GM19351 (cell line): ENCODE measurements at regions not wholly inside any gene's neighbourhood (a gene's known extent, or its start where the extent isn't known, plus 50 kb on each side); places are given as distances from the start of the nearest gene placed in this dataset.
"Not testable (repeated sequence)": the region's sequence is repeated elsewhere in the genome, so short reads cannot be mapped to it uniquely, and the experiment has no call there.

ENCODE experiments used
- ATAC-seq: cut with Tn5 transposase; IDR thresholded peaks from one replicate; pipeline ENCODE4 v1.9.1; 2021; ENCODE audit warnings: mild to moderate bottlenecking, moderate library complexity; ENCODE audit not compliant: unreplicated experiment

DNA sequence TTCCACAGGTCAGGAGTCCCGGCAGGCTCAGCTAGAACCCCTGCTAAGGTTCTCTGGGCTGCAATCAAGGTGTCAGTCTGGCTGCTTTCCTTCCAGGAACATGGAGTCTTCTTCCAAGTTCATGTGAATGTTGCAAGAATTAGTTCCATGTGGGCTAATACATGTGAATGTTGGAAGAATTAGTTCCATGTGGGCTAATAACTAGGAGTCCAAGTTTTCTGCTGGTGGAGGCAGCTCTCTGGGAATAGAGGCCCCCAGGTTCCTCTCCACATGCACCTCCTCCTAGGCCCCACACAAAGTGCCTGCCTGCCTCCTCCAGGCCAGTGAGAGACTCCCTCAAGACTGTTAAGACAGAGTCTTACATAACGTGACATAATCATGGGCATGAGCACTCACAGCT is 140.8 kb upstream of the SLC35G4 start:
- ATAC-seq = no peak

DNA sequence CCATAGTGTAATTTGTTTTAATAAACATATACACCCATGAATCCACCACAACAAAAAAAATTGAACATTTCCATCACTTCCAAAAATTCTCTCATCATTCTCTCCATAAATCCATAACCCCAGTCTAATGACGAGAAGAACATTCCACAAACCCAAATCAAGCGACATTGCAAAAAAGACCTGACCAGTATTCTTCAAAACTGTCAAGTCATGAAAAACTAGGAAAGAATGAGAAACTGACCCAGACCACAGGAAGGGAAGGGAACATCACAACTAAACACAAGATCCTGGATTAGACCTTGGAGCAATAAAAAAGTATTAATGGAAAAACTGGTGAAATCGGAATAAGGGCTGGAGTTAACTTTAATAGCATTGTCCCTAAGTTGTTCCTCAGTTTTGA is 141.3 kb upstream of the SLC35G4 start:
- ATAC-seq = no peak

DNA sequence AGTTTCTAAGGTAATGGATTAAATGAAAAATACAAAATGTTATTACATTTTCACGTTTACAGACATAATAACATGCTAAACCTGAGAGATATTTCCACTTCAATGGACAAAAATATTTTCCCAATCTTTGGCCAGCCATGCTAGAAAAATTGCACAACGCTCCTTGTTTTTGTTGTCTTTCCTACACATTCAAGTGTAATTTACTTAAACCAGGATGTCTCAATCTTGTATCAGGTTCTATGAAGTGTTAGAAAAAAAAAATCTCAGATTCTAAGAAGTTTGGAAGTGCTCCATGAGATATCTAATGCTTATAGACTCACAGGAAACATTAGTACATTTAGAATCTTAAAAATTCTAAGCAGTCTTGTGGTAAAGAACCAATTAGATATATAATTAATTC is 141.8 kb upstream of the SLC35G4 start:
- no peak for ATAC-seq

DNA sequence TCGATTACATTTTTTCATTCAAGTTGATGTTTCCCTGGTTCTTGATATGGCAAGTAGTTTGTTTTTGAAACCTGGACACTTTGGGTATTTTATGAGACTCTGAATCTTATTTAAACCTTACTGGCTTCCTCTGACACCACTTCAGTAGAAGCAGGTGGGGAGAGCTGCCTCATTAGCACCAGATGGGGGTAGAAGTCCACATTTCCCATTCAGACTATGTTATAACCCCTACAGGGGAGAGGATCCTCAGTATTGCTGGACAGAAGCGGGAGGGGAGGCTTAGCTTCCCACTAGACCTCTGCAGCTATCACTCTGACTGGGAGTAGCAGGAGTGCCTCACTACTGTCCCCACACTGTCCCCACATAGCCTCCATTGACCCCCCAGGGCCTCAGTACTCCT is 145.3 kb upstream of the SLC35G4 start:
- ATAC-seq = no peak

DNA sequence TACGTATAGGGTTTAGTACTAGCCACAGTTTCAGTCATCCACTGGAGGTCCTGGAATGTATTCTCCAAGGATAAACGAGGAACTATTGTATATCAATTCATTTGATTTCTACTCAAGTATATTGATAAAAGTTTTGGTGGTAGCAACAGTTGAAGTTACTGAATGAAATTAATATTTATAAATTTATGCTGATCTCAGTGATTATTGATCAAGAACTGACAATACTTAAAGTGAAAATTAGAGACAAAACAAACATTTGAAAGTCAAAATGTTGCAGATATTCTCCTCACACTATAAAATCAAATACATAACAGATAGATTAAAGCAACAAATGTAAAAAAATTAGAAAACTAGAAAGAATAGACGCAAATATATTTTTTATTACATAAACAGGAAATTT is 150.9 kb upstream of the SLC35G4 start:
- no peak for ATAC-seq

DNA sequence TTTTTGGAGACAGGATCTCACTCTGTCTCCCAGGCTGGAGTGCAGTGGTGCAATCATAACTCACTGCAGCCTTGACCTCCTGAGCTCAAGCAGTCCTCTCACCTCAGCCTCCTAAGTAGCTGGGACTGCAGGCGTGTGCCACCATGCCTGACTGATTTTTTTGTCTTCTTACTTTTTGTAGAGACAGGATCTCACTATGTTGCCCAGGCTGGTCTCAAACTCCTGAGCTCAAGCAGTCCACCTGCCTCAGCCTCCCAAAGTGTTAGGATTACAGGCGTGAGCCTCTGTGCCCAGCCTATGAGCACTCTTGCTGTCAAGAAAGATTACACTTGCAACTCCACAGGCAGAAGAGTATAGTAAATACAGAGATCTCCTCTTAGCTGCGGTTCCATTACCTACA is 151.5 kb upstream of the SLC35G4 start:
- ATAC-seq = not testable (repeated sequence)

DNA sequence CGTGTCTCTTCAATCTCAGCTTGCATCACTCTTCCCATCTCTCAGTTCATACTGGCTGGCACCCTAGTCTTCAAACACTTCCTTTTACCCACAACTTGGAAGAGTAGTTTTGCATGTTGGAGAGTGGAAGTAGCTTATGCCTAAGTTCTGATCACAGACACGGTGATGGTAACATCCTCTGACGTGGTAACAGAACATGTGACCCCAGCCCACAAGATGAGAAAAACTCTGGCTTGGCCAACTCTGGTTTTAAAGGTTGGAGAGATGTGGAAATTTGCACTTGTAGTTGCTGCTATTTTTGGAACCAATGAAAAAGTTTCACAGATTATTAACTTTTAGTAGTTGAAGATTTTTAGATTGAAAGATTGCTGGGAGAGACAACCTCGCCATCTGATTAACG is 155.4 kb upstream of the SLC35G4 start:
- no peak for ATAC-seq

DNA sequence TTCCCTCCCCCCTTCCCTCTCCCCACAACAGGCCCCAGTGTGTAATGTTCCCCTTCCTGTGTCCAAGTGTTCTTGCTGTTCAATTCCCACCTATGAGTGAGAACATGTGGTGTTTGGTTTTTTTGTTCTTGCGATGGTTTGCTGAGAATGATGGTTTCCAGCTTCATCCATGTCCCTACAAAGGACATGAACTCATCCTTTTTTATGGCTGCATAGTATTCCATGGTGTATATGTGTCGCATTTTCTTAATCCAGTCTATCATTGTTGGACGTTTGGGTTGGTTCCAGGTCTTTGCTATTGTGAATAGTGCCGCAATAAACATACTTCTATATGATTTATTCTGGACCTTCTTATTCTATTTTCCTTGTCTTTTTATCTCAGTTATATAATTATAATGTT is 165.2 kb upstream of the SLC35G4 start:
- not testable (repeated sequence) for ATAC-seq

DNA sequence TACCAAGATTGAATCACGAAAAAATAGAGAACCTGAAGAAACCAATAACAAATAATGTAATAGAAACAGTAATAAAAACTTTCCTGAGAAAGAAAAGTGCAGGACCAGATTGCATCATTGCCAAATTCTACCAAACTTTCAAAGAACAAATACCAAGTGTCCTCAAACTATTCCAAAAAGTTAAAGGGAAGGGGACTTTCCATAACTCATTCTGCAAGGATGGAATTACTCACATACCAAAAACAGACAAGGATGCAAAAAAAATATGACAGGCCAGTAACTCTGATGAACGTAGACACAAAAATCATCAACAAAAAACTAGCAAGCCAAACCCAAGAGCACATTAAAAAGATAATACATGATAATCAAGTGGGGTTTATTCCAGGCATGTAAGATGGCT is 172.3 kb upstream of the SLC35G4 start:
- ATAC-seq = no peak

DNA sequence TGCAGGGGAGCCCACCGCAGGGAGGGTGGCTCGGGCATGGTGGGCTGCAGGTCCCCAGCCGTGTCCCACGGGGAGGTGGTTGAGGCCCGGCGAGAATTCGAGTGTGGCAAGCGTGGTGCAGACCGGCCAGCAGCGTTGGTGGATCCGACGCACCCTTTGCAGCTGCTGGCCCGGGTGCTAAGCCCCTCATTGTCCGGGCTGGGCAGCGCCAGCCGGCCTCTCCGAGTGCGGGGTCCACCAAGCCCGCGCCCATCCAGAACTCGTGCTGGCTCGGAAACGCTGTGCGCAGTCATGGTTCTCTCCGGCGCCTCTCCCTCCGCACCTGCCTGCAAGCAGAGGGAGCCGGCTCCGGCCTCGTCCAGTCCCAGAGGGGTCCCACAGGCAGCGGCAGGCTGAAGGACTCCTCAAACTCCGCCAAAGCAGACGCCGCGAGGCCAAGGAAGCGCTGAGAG is 177.0 kb upstream of the SLC35G4 start:
- ATAC-seq = no peak

DNA sequence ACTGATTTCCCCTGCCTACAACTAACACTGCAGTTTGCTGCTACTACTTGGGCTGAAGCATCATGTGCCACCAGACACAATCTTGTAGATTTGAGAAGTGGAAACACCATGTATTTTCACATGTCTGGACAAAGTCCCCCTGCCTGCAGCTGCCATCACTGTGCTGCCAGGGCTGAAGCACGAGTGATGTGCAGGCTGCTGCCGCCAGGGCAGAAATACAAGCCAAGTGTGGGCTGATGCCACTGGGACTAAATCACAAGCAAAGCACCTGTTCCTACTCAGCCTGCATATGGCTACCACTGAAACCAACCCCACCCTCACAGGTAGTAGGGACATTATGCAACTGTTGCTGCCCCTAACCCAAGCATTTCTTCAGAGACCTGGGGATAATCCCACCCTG is 179.5 kb upstream of the SLC35G4 start:
- ATAC-seq = no peak

DNA sequence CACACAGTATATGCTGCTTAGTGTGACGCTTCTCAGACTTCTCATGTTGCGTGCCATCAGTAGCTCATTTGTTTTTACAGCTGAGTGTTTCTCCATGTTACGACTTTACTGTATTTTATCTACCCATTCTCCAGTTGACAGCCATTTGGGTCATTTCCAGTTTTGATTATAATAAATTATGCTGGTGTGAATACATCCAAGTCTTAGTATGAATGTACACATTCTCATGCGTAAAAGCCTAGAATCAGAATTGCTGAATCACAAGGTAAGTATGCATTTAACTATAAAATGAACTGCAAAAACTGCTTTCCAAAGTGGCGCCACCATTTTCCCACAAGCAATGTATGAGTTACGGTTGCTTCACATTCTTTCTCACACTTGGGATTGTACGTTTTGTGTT is 184.2 kb upstream of the SLC35G4 start:
- ATAC-seq = no peak

DNA sequence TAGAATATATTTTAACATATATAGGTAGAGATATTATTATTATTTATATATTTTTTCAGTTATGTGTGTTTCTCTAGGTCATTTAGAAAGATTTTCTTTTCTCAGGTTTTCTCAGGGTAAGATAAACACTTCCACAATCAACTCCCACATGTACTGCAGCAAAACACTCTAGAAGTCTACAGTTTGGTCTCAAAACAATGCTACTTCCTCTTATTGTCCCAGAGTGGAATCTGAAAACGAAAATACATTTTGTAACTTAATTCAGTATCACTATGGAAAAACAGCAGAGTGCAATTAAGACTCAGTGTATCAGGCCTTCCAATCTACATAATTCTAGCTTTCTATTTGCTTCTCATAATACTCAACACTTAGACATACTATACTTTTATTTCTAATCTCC is 190.1 kb upstream of the SLC35G4 start:
- ATAC-seq = peak; percentile 61

DNA sequence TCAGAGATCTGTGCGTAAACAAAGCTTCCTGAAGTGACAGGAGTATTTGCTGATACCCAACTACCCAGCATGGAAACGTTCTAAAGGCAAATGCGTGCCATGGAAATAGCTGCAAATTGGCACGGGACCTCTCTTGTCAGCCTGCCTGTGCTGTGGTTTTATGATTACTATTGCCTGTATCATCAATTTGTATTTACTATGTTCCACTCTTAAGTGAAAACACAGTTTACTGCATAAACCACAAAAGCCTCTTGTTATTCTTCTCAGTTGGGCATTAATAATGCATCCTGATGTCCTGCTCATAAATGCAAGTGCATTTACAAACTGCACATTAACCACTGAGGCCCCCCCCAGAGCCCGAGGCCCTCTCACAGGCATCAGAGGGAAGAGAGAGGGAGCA is 196.6 kb upstream of the SLC35G4 start:
- ATAC-seq = no peak

DNA sequence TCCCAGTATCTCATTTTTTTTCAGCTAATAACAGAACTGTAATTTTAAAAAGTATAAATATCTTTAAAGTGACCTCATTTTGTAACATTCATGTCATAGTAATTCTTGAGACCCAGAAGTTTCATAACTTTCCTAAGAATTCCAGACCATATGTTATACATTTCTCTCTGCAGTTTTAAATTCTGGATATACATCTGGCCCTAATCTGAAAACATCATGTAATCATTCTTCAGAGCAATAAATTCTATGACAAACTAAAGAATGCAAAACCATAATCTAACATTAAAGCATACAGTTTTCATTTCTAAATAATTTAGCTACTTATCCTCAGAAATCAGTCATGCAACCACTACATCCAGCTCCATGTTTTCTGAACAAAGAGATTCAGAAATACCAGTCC is 198.3 kb upstream of the SLC35G4 start:
- ATAC-seq = no peak

DNA sequence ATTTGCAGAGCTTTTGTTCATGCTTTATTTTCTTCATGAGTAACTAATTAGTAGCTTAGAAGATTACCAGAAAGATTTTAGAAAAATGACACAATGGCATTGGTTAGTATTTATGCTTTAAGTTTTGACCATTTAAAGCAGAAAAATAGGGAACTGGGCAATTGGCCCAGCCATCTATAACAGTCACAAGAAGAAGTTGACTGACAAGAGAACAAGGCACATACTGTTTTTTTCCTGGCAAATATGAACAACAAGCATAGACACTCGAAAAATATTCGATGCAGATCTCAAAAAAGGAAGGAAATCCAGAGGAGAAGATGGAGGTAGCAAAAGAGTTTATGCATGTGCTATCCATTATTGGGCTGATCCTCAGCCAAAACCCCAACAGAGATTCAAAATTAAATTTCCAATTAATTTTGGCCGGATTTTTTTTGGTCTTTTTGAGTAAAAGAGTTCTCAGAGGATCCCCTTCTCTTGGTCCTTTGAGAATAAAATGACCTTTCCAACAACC is 200.8 kb upstream of the SLC35G4 start:
- no peak for ATAC-seq

DNA sequence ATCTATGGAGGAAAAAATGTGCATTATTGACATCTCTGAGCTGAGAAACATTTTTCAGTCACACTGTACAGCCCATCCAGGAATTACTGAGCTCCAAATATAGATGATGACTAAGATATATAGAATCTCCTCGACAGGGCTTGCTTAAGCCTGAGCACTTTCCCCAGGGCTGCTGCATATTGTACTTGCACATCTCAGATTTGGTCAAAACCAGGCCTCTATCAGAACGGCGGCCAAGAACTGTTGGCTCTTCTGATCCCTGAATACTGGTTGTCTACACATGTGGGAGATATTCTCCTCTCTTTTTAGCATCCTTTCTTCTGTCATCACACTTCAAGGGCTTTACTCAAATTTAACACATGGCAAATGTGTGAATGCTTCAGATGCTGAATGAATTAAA is 201.5 kb upstream of the SLC35G4 start:
- ATAC-seq = no peak

DNA sequence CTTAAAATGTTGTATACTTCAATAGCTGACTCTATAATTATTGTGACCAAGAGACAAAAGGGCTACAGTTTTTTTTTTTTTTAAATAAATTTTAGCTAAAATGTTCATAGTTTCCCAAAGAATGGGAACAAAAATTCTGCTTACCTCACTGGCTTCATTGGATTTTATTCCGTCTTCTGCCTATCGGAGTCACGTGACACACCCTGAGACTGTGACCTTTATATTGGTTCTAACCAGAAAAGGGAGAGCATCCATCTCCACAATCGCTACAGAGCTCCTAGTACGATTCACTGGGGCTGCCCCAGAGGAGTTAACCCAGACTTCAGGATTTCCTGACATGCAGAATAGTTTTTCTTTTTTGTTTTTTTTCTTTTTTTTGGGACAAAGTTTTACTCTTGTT is 203.6 kb upstream of the SLC35G4 start:
- ATAC-seq = no peak

DNA sequence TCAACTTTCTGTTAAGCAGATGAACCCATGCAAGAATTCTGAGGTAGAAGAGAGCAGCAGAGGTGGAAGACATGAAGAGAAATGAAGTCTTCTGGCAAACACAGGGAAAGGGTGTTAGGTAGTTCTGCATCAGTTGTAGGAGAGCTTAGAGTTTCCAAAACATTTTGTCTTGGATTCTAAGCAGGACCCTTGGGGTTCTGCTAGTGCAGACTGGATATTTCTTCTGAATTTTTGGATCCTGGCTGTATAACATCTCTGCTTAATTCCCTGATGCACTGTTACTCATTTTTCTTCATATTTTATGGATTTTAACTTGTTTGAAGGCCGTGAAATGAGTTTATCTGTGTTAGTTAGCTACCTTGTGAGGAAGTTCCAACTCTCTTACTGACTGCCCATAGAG is 208.7 kb upstream of the SLC35G4 start:
- no peak for ATAC-seq

DNA sequence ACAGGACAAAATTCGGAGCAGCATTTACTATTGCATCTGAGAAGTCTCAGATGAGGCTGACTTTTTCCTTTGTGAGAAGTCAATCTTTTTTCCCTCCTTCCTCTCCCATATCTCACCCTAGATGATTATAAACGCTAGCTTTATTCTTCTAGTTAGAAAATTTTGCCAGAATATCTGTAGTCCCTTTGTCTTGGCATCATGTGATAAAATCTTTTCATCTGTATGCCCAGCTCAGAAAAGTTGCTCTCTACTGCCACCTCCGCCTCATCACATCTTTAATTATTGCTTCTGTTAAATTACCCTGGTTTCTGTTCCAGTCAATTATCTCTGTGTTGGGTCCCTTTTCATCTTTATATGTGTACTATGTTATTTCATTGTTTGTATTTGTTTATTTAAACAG is 210.8 kb upstream of the SLC35G4 start:
- ATAC-seq = no peak

DNA sequence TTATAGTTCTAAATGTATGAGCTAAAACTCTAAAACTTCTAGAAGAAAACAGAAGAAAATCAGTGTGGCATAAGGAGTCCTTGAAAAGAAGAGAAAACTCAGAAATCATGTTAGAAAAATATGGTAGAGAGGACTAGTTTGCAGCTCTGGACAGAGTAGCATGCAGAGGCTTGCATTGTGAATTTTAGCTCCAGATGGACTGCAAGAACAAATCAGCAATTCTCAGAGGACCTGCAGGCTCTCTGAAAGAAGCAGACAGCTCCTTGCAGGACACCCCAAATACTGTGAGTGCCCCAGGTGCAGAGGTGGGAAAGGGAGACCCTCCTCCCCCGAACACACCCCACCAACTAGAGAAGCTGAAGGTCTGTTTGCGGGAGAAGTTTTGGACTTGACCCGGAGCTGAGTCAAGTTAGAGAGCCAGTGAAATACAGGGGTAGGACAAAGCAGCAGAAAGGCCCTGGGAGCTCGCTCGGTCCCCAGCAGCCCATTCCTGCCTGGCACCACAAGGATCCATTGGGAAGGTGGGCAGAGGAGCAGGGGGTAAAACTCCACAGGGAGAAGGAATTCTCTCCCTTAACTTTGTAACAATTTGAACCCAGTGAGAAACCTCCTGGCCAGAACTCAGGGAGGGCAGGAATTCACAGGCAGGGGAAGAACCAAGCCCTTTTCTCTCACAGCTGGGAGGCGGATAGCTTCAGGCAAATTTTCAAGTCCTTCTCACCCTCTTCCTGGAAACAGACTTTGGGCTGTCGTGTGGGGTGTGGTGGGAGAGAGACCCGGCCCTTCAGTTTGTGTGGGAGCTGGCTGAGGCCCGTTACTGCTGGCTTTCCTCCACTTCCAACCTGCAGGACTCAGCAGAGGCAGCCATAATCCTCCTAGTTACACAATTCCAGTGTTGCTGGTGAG is 216.2 kb upstream of the SLC35G4 start:
- no peak for ATAC-seq

DNA sequence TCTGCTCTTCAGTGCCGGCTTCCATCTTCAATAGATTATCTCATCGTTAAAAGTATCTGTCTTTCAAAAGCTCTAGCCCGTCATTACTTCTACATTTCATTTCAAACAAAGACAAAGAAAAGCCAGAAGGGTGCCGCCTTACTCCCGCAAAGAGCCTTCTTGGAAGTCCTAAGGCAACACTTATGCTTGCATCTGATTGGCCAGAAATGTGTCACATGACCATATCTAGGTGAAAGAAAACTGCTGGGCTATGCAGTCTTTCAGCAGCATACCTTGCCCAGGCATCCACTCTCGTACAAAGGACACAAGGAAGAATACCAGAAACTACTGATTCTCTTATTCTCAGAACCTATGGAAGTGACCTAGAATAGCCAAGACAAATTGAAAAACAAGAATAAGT is 217.1 kb upstream of the SLC35G4 start:
- no peak for ATAC-seq

DNA sequence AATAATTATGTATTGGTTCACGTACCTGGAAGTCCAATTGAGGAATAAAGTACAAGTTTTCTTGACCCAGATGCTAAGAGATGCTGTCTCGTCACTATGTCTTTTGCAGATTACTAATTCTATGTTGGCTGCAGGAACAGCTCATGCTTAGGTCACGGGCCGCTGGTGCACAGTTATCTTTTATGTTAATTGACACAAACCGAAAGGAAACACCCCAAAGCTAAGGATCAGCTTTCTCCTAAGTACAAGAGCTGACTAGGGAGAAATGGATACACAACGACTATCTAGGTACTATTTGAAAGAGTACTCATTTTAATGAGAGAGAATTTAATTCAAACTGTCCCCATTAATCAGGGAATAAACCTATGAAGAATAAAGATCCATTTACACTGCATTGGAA is 217.7 kb upstream of the SLC35G4 start:
- no peak for ATAC-seq
